GM18870 (cell line): ENCODE measurements at regions not wholly inside any gene's neighbourhood (a gene's known extent, or its start where the extent isn't known, plus 50 kb on each side); places are given as distances from the start of the nearest gene placed in this dataset.
"Not testable (repeated sequence)": the region's sequence is repeated elsewhere in the genome, so short reads cannot be mapped to it uniquely, and the experiment has no call there.

Source experiments
- ATAC-seq: cut with Tn5 transposase; IDR thresholded peaks from one replicate; pipeline ENCODE4 v1.9.1; 2021; ENCODE audit warnings: moderate library complexity; ENCODE audit not compliant: unreplicated experiment

DNA sequence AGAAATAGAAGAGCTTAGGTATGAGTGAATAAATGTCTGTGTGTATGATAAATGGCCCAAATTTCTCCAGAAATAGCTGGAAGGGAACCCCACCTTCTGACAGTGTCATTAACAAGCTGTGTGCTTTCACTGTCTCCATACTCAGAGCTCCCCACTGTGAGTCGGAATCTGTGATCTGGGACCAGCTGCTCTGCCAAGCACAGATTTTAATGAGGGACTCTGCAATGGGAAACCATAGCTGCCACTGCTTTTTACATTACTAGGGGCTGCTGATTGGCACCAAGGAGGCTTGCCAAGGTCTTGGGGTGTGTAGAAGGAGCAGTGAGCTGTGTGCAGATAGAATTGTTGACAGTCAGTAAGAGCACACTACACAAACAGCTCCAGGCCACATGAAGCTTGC is 244.2 kb upstream of the CCDC196 start:
- no peak for ATAC-seq

DNA sequence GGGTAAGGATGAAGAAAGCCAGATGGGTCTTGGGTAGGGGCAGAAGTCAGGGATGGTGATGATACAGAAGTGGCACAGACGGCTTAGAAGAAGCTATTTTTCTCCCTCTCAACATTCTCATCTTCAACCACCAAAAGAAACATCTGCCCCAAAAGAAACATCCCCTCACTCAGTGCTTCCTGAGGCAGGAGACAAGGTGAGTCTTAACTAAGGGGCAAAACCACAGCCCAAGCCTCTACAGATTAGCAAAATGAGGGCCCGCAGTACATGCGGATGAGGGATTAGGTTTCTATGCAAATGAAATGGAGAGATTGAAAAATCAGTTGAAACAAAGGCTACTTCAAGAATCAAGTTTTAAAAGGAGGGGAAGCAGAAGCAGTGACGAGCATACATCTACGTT is 241.3 kb upstream of the CCDC196 start:
- ATAC-seq, result no peak

DNA sequence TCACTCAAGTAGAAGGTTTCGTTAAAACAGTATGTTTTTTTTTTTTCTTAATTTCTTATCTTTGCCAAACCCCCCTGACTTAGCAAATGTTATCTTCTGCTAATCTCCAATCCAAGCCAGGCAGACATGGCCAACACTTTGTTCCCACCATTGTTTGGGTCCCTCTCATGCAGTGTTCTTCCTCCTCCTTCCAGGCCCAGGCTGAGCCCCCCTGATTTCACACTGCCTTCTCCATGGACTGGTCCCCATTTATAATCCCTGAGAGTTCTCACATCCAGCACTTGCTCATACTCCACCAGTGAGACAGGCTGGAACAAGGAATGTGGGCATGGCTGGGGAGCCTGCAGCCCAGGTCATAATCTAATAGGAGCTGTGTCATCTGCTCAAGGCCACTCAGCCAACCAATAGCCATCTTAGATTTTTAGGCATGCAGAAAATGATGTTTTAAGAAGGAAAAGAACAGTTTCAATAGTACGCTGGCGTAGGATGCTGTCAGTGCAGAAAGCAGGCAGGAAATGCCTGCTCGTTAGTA is 238.4 kb upstream of the CCDC196 start:
- no peak for ATAC-seq

DNA sequence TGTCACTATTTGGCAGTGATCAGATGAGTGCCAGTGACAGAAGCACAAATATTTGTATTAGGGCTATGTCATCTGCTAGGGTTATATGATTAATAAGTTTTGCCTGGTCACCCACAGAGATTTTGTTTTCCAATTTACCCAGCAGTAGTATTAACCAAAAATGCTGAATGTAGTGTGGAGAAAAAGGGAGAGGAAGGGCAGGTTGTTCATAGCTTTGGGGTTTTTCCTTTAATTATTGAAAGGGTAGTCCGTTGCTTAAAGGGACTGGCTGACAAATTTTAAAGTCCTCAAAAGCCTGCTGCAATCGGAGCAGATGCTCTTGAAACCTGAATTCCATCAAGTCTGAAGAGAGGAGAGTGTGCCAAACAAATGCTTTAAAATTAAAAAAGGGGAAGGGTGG is 237.9 kb upstream of the CCDC196 start:
- ATAC-seq, result no peak

DNA sequence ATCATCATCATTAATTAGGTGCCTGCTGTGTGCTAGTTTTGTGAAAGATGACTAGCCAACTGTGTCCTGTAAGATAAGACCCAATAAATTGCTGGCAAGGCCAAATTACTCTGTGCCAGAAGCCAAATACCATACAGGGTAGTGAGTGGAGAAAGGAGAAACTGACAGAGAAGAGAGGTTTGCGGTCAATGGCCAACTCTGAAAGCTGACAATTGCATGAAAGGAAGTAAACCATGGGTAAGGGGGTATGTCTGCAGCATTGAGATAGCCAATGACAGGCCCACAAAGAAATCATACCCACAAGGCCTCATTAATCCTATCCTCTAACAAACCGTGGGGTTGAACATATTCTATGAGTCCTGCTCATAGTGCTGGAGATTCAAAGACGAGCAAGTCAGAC is 236.6 kb upstream of the CCDC196 start:
- ATAC-seq, result no peak

DNA sequence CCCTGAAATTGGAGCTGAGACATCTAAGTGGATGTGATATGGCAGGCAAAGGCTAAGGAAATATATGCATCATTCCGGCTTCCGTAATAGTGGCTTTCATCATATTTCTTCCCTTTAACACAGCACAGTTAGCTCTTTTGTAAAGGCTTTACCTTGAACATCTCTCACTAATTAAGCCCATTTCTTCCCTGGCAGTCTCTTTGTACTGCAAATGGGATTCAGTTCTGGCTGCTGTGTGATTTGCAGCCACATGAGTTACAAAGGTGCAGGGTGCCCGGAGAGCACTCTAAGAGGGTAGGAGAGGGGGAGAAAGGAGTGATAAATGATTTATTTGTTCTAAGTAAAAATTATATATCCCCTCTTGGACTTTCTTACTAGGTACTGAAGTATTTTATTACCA is 232.1 kb upstream of the CCDC196 start:
- ATAC-seq, result no peak

DNA sequence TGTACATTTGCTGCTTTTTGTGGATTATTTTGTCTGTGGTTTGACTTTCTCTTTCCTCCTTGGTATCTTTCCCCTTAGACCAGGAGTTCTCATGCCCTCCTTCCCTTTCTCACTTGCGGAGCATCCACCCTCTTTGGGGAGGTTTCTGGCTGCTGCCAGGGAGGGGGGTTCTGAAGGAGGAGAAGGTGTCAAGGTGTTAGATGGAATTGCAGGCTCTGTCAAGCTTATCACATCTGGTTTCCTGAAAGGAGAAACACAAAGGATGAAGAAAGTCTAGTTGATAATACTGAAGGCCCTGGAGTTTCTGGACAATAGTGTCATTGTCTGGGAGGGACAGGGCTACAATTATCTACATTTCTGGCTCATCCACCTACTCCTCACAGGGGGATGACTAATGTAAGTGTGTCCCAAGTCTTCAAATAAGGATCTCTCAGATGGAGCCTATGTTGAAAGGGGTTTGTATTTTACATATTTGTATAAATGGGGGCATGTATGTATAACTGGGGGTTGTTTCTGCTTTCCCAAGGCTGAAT is 217.3 kb upstream of the CCDC196 start:
- no peak for ATAC-seq

DNA sequence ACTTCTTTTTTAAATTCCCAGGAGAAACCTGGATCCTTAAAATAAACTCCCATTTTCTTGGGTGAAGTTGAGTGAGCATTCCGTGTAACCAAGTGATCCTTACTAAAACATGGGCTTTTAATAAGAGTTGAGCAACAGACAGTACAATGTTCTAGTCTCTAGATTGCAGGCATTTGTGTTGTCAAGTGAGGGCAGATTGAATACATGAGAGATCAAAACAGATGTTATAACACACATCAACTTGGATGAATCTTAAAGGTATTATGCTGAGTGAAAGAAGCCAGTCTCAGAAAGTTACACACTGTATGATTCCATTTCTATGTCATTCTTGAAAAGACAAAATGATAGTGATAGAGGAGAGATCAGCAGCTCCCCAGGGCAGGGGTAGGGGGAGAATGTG is 213.9 kb upstream of the CCDC196 start:
- no peak for ATAC-seq

DNA sequence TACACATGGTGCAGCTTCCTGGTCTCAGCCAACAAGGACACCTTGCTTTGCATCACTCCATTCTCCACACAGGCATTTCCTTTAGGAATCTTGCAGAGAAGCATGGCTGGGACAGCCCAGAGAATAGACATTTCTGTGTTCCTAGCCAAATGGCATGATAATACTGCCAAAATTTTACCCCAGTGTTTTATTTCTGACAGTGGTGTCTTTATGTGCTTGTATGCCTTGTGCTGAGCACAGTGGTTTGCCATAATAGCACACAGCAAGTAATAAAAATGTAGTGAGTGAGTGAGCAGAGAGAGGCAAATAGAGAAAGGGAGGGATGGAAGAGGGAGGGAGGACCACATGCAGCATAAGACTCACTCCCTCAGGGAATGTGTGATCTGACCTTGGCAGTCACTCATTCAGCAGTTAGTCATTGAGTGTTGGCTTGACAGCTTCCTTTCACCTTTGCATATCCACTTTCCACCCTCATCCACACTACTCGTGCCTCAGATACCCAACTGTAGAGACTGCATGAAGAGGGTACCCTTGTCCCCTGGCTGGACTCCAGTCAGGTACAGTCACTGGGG is 212.8 kb upstream of the CCDC196 start:
- ATAC-seq, result no peak

DNA sequence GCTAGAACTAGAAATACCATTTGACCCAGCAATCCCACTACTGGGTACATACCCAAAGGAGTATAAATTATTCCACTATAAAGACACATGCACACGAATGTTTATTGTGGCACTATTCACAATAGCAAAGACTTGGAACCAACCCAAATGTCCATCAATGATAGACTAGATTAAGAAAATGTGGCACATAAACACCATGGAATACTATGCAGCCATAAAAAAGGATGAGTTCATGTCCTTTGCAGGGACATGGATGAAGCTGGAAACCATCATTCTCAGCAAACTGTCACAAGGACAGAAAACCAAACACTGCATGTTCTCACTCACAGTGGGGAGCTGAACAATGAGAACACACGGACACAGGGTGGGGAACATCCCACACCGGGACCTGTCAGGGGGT is 207.8 kb upstream of the CCDC196 start:
- ATAC-seq, result not testable (repeated sequence)

DNA sequence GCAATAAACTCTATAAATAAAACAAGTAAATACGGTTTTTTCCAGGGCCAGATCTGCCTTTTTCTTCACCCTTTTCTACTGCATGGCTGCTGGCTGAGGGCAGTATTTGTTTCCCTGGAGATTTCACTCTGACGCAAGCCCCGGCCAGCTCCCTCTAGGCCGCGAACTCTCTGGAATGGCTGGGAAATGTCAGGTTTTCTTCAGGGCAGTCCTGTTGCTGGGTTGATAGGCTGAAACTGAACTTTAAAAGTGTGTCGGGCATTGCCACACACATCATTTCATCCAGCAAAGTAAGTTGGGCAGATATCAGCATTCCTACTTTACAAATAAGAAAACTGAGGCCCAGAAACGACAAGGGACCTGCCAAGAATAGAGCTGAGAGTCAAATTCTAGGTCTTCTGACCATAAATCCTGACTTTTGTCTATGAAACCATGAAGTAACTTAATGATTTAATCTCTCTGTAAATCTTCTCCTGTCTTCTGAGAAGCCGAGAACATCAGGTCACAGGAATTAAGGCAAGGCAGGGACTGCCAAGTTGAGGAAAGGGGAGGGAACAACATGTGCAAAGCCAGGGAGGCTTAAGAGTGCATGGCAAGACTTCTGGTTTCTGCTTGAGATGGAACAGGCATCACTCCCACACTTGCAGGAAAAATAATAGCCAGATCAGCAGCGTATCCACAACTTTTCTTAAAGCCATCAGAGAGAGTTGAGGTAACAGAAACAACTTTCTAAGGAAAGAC is 205.0 kb upstream of the CCDC196 start:
- ATAC-seq, result no peak

DNA sequence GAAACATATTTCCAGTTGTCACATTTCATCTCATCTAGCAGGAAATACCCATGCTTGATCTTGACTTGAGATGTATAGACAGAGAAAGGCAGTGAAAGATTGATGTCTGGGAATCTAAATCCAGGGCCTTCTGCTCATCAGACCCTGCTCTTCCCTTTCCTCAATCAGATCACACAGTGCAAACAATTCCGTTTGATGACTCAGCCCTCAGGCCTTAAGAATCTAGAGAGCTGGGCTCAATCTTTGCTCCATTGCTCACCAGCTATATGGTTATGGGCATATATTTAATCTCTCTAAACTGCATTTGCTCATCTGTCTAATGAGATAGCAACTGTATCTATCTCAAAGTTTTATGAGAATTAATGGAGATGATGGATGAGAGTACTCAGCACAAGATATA is 201.8 kb upstream of the CCDC196 start:
- no peak for ATAC-seq

DNA sequence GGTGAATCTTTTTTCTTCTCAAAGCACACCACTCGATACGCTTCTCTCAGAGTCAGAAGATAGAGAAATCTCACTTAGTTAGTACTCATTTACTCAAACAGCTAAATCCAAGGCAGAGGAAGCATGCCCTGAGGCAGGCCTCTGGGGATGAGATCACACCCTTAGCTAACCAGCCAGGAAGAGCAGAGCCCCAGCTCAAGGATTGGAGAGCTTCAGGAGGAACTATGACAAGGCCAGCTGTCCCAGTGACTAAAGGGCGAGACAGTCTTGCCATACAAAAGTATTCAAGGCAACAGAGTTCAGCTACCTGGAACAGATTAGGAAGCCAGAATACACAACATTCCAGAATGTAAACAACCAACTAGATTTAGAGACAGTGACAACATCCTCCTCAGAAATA is 197.7 kb upstream of the CCDC196 start:
- no peak for ATAC-seq

DNA sequence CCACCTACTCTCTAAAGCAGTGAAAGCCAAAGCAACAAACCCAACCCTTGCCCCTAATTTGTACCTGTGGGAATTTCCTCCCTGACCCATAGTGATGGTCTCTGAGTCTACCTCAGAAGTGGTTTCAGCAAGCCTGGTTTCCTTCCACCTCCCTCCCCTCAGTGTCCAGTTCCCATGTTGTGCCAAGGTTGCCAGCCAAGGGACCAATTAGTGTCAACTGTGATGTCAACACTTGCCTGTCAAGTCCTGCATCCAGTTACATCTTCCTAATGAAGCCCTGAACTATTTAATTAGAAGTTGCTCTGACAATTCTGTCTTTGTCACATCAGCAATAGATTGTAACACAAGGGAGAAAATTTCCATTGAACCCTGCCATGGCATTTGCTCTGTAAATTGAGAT is 194.4 kb upstream of the CCDC196 start:
- ATAC-seq, result no peak

DNA sequence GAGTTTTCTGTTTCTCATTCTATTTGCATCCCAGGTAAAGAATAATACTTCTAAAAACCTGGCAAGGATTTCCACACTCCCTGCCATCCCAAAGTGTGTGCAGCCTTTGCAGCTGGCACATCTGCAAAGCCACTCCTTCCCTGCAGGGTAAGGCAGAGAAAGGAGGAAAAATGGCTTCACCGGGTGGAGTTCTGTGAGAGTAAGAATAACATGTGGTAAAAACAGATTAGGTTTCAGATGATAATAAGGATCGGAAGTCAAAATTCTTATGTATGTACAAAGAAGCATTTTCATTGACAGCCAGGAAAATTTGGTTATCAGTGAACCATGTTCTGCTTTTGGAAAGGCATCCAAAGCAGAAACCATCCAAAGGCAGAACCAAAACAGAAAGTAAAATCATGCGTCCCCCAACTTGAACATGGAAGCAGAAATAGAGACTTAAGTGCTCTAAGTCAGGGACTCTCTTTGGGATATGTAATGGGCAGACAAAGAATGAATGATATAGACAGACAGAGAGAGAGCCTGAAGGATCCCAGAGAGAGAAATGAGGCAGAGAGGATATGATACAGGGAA is 192.6 kb upstream of the CCDC196 start:
- ATAC-seq, result no peak

DNA sequence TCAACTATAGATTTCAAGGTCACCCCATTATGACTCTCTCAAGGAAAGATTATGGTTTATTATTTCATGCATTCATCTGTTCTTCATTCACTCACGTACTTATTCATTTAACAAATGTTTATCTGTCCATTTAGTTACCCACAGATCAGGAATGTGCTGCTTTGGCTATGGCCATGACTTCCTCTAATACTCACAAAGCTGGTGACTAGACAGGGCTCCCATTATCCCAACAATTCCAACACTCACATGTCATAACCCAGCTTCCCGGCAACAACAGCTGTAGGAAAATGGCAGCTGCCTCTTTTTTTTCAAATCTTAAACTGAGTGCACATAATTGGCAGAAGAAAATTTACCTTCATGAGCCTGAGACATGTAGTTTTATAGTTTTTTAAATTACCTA is 190.8 kb upstream of the CCDC196 start:
- no peak for ATAC-seq

DNA sequence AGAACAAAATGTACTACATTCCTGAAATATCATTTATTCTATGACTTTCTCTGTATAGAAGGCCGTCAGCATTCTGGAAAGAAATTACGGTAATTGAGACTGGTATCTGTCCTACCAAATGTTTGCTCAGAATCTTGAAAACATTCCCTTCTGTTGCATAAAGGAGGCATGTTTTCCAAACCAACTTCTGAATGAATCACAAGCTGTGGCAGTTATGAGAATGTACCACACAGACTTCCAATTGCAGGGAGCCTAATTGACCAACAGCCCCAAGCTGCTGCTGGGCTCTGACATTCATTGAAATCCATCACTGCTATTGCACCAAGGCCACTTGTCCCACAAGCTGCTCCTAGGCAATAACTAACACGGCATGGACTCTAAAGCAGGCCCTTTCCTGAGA is 185.3 kb upstream of the CCDC196 start:
- ATAC-seq, result no peak

DNA sequence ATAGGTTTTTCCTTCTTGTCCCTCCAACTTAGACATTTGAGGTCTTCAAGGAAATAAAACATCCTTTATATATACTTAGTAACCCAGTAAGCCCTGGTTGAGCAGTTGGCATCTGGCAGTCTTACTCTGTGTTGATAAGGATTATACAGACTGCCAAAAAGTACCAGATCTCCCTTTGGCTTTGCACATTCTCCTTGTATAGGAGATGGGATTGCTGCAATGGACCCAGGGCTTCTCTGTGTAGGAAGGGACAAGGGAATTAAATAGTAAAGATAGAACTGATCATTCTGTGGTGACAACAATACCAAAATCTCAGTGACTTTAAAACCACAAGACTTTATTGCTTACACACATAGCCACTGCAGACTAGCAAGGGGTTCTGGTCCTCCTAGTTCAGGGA is 180.1 kb upstream of the CCDC196 start:
- ATAC-seq, result no peak

DNA sequence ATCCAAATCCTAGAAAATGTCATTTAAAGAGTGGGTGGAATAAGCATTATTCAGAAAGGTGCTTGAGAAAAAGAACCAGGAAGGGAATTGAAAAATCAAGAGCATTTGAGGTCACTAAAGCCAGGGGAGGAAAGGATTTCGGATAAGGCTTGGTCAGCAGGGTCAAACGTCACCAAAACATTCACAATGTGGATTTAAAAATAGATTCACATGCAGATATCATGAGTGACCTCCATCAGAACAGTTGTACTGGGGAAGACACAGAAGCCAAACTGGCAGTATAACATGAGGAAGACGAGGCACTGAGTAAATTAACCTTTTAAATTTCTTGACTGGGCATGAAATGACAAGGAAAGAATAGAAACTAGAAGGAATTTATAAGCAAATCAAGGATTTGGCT is 175.1 kb upstream of the CCDC196 start:
- no peak for ATAC-seq

DNA sequence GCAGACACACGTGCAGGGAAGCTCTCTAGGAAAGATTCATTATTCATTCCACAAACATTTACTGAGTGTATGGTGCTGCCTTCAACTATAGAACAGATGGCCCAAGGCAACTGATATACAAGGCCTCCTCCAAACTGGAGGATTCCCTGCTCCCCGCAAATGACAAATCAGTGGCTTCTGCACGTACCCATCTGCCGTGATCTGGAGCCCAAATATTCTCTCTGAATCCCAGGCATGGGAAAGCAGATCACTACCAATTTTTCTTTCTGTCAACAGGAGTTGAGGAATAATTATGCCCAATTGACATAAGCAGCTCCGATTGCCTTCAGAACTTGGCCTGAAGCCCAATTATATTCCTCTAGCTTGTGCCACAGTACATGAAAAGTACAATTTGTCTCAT is 174.2 kb upstream of the CCDC196 start:
- ATAC-seq, result no peak

DNA sequence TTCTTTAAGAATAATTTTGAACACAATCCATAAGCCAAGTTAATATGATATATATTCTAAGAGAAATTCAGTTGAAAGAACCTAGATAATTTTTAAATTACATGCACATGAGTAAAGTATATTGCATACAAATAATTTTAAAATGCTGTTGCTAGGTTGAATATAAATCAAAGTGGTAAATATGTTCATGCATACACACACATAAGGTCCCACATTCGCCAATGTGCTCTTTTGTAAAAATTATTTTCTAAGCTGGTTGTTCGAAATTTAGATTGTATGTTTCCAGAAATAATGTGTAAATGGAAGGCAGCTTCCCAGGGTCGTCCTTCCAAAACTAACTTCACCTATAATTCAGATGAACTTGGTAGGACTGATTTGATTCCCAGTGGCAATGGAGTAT is 173.7 kb upstream of the CCDC196 start:
- no peak for ATAC-seq

DNA sequence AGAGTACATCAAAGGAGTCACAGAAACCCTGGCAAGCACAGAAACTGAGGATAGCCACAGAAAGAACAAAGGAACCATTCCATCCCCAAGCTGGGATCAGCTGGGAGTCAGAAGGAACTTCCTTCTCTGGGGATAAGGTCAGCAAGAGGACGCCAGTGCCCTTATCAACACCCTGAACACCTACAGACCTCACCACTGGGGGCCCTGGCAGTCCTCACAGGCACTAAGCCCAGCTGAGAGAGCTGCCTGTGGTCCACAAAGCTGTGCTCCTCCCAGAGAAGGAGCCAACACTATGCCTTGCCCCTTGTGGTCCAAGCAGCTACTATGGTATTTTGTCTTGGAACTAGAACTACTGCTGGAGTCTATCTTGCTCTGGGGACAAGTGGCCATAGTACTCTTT is 171.1 kb upstream of the CCDC196 start:
- ATAC-seq, result no peak
